GM19468 (cell line): ENCODE measurements at regions not wholly inside any gene's neighbourhood (a gene's known extent, or its start where the extent isn't known, plus 50 kb on each side); places are given as distances from the start of the nearest gene placed in this dataset.

Experiments
- ATAC-seq: cut with Tn5 transposase; IDR thresholded peaks from one replicate; pipeline ENCODE4 v1.9.1; 2021; ENCODE audit warnings: mild to moderate bottlenecking, moderate library complexity, moderate number of reproducible peaks; ENCODE audit not compliant: unreplicated experiment; ENCODE audit errors: extremely low read depth

- ATAC-seq, result no peak
Observed at GRCh38 chr2:6474161-6475140, 391.3 kb downstream of the CMPK2 start.

DNA sequence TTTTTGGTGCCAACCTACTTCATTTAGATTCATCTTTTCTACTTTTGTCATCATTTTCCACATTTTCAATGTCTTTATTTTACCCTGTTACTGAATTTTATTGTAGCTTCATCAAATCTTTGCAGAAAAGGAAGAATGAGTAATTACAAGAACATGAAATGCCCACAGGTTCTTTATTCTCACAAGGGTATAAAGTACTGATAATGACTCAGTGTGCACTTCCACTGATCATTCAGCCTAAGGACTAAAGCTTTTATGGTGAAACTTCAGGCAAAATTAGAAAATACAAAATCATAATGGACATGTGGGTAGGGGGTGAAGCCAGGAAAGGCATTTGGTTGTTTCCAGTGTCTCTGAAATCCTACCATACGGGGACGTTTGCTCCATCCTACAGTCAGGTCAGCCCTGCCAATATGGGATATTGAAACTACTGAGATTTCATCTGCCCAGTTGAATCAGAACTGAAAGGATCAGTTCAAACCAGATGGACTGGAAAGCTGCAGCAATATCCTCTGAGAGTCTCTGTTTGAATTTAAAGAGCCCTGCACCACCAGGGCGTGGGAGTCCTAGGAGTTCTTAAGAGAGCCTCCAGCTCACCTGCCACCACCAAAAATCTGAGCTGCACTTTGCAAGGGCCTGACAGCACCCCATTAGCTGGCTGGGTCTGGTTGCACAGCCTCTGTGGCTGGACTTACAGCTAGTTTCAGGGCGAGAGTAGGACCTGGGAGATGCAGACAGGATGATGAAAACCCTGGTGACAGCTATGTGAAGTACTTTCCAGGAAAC is 390.4 kb downstream of the CMPK2 start:
- ATAC-seq, result no peak

DNA sequence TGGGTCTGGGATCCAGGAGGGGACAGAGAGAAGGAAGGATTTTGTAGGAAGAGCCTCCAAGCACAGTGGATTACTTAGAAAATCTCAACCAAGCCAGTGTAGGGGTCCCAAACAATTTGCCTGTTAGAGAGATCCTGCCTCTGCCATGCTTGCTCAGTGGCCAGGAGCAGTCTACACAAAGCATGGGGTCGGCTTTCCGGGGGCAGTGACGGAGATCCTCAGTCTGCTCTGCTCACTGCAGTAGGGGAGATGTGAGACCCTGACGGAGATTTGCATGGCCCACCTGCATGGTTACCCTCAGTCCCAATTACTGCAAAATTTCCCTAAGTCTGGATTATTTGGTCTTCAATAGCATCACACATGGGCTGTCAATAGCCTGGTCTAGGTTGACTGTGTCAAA is 385.2 kb downstream of the CMPK2 start:
- no peak for ATAC-seq

GRCh38 chr2:6482256-6482655 is 383.5 kb downstream of the CMPK2 start:
- ATAC-seq, result no peak

- no peak for ATAC-seq
Observed at GRCh38 chr2:6487765-6488164, 377.9 kb downstream of the CMPK2 start.

- no peak for ATAC-seq
Observed at GRCh38 chr2:6492573-6492972, 373.1 kb downstream of the CMPK2 start.

GRCh38 chr2:6493266-6493665 is 372.4 kb downstream of the CMPK2 start:
- ATAC-seq, result no peak

- no peak for ATAC-seq
Observed at GRCh38 chr2:6493669-6494068, 372.0 kb downstream of the CMPK2 start.

DNA sequence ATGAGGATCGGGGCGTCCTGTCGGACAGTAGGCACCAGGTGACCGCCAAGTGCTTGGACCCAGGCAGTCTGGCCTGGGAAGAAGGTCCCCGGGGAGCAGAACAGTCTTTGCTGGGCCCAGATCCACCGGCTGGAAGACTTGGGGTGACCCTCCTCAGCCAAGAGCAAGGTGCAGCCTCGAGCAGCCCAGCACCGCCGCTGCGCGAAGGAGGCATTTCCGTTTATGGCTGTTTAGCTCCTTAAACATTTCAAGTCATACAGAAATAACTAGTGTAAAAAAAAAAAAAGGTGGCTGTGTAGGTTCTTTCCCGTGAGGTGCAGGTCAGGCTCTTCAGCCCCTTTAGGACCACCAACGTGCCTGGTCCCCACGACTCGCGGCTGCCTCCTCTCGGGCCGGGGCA is 370.2 kb downstream of the CMPK2 start:
- no peak for ATAC-seq

GRCh38 chr2:6496376-6496775 is 369.3 kb downstream of the CMPK2 start:
- ATAC-seq, result no peak

DNA sequence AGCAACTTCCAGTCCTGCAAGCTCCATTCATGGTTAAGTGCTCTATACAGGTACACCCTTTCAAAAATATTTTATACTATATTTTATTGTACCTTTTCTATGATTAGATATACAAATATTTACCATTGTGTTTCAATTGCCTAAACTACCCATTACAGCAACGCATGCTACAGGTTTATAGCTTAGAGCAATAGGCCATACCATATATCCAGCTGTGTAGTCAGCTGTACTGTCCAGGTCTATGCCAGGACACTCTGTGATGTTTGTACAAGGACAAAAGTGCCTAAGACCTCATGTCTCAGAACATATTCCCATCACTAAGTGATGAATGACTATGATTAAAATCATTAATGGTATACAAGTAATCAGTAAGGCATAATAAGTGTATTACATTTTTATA is 368.7 kb downstream of the CMPK2 start:
- ATAC-seq, result no peak

DNA sequence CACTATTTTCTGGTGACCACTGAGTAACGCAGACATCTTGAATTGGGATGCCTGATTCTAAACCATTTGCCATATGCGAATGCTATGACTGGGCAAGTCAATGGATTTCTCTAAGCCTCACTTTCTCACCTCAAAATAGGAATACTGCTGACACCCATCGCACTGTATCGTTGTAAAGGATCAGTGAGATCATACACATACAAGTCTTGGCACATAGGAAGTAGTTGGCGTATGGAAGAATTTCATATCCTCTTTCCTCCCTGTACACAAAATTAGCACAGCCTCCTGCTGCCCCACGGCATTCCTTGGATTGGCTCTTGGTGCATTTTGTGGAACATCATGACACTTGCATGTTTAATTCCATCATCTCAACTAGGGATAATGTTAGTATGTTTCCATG is 366.9 kb downstream of the CMPK2 start:
- no peak for ATAC-seq

DNA sequence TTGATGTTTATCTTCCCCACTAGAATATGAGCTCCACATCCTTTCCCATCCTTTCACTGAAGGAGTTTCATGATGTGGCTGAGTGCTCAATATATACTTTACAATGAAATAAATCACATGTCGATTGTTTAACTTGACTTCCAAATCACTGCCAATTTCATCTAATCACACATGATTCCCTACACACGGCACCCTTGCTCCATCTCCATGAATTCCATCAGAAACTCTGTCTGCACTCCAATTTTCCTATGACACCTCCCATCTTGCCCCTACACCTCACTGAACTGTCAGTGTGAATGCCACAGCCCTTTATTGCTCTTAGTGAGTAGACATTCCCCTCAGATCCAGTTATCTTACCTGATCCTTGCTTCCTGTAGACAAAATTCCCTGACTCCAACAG is 366.0 kb downstream of the CMPK2 start:
- no peak for ATAC-seq

DNA sequence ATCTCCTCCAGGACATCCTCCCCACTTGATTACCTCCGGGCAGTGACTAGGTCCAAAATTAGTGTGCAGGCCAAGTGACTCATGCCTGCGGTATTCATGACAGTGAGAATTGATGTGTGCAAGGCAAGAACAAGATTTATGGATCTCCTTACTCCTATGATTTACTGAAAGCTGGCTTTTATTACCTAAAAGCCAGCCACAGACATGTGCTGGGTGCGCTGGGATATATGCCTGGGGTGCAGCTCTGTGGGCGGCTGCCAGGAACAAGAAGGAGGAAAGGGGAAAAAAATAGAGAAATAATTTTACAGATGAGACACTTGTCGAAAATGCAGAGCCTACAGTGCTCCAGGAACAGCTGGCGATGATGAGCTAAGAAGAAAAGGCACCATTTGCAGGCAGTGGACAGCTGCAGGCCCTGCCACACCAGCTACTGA is 359.3 kb downstream of the CMPK2 start:
- no peak for ATAC-seq

- ATAC-seq, result no peak
Observed at GRCh38 chr2:6506859-6507258, 358.8 kb downstream of the CMPK2 start.

DNA sequence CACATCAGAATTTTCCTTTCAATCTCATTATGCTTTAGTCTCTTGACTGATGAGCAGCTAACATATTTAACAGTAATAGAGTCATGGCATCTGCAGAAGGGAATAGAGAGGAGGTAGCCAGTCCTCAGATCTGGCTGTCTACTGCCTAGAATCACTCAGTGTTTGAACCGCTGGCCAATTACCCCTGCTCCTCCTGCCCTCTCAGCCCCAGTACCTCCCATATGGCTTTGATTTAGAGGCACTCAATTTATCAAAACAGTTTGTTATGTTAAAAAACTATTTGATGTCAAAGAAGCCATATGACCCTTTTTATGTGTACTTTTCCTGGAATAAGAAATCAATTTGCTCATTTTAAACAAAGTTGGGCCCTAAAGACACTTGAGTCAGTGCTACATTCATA is 355.2 kb downstream of the CMPK2 start:
- no peak for ATAC-seq

DNA sequence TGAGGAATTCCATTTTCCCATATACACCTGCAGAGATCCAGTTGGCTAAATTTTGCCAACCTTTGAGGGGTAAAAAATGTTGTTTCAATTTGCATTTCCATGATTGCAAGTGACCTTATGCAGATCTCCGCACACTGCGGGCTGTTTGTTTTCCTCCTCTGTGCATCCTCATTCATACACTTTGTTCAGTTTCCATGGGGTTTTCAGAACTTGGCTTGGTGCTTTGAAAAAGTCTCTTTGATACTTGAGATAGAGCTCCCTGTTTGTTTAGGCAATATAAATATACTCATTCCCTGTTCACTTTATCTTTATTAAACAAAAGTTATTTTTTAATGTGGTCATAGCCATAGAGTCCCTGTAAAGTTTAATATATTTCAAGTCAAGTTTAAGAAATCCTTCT is 353.1 kb downstream of the CMPK2 start:
- ATAC-seq, result no peak

GRCh38 chr2:6516674-6517073 is 349.0 kb downstream of the CMPK2 start:
- ATAC-seq, result no peak

DNA sequence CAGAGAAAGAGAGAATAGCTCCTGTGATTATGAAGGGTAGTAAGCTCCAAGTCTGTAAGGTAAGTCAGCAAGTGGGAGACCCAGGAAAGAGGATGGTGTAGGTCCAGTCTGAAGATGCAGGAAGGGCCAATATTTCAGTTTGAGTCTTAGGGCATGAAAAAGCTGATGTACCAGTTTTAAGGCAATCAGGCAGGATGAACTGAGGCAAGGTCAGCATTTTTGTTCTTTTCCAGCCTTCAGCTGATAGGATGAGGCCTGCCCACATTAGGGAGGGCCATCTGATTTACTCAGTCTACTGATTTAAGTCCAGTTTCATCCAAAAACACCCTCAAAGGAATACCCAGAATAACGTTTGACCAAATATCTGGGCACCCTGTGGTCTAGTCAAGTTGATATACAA is 347.3 kb downstream of the CMPK2 start:
- ATAC-seq, result no peak

- no peak for ATAC-seq
Observed at GRCh38 chr2:6523476-6523875, 342.2 kb downstream of the CMPK2 start.
